ENCODE measurements at regions not wholly inside any gene's neighbourhood (a gene's known extent, or its start where the extent isn't known, plus 50 kb on each side); places are given as distances from the start of the nearest gene placed in this dataset.

DNA sequence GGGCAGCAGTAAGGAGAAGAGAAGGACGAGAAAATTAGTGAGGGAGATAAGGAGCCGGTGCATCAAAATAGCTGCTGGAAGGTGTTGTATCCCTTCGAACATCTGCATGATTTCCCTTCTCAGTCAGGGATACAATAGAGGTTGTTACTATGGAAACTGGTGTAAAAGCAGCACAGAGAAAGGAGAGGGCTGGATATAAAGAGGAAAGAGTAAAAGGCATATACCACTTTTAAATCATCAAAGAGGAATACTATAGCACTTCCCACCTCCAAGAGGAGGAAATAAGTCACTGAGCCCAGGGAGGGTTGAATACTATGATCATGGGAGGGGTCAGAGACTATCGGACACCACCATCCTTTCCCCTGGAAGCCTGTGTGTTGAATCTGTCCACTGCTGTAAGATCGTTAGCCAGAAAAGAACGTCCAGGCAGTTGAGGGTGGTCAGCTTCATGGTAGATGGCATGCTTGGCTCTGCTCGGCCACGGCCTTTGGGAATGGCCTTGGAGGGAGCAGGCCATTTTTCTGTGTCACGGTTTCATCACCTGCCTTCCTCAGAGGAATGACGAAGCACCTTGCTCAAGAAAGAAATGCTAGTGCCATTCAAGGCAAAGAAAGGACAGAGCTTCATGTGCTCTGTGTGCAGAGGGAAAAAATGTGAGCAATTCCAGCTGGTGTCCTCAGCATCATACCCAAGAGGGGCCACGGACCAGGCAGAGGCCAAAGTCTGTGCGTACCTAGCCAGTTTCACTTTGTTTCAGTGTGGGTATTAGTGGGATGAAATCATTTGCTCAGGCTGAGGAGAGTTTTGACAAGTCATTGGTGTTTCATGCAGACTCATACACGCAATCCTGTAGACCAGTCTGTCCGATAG, 64.2 kb downstream of the IRF2BP2 start:
- Mint-ChIP-seq H3K27me3 (ENCODE audit: insufficient read depth, unreplicated experiment) (no peaks in the 10 kb centered on the region), H3K4me1 (ENCODE audit: insufficient read depth, unreplicated experiment) (peaks cover 36% of the 10 kb centered on the region), H3K9me3 (ENCODE audit: unreplicated experiment) (no peaks in the 10 kb centered on the region), H3K27ac (ENCODE audit: low read depth, unreplicated experiment) (peak overlapping the region; percentile 80), H3K4me3 (ENCODE audit: unreplicated experiment) (no peak overlapping the region), H3K36me3 (ENCODE audit: insufficient read depth, unreplicated experiment) (no peaks in the 10 kb centered on the region)
- intact Hi-C loops (cut with micrococcal nuclease): loop anchor here (10.0 kb wide), 1 partner anchor 1361 kb away; no protein-coding TSS in a partner anchor
- ChIA-PET POLR2A (interaction anchor here (0.8 to 19.7 kb wide), 12 partner anchors 11 to 524 kb away, joined by 3 to 467 read pairs (median 17); partner anchors contain the start of gene COA6), CTCF (interaction anchor here (0.6 to 4.8 kb wide), 7 partner anchors 9 to 853 kb away, joined by 3 to 26 read pairs (median 3); no protein-coding TSS in a partner anchor)
- no peak for TF ChIP-seq CTCF (IDR thresholded peaks at IDR 0.05; ENCODE audit: unreplicated experiment)
- no TSS peak for BruUV-seq (replicated peaks)
- DNase-seq (ENCODE audit: unreplicated experiment): no peak

GRCh38 chr1:234544087-234544579, 65.2 kb upstream of the TARBP1 start:
- Mint-ChIP-seq H3K4me3 (ENCODE audit: unreplicated experiment) (no peak overlapping the region), H3K27me3 (ENCODE audit: insufficient read depth, unreplicated experiment) (no peaks in the 10 kb centered on the region), H3K27ac (ENCODE audit: low read depth, unreplicated experiment) (peak overlapping the region; percentile 80), H3K4me1 (ENCODE audit: insufficient read depth, unreplicated experiment) (peaks cover 36% of the 10 kb centered on the region), H3K36me3 (ENCODE audit: insufficient read depth, unreplicated experiment) (no peaks in the 10 kb centered on the region), H3K9me3 (ENCODE audit: unreplicated experiment) (no peaks in the 10 kb centered on the region)
- intact Hi-C loops (cut with micrococcal nuclease): loop anchor here (1.0 to 10.0 kb wide), 2 partner anchors 29 to 1359 kb away; no protein-coding TSS in a partner anchor
- BruUV-seq (replicated peaks): no TSS peak
- CTCF ChIA-PET: interaction anchor here (0.6 to 4.8 kb wide), 16 partner anchors 10 to 1470 kb away, joined by 3 to 26 read pairs (median 4); no protein-coding TSS in a partner anchor
- DNase-seq (ENCODE audit: unreplicated experiment): peak; percentile 96
- POLR2A ChIA-PET: interaction anchor here (0.7 to 19.7 kb wide), 23 partner anchors 9 to 960 kb away, joined by 3 to 467 read pairs (median 4); partner anchors contain the start of gene B3GALNT2
- TF ChIP-seq CTCF (IDR thresholded peaks at IDR 0.05; ENCODE audit: unreplicated experiment): no peak

DNA sequence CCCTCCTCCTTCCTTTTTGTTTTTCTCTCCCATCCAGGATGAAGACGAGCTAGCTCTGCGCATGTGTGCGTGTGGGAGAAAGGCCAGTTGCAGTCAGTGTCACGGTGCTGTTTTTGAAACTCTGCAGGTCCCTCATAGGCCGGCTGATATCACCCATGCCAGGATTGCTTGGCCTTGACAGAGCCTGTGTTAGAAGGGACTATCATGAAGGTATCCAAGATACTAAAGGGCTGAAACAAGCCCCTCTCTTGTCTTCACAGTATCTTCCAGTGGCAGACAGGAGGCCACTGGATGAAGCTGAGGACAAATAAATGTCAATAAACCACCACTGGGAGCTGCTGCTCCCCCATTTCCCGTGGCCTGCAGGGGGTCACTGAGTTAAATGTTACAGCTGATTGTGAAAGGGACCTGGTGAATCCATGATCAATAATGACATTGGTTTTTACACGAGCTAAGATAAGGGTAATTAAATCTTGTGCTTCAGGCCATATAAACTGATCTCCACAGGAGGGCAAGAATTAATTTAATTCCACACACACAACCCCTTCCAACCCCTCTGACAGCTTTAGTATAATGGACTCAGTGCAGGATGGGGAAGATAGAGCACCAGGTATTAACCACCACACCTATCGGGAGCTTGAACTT, 64.6 kb upstream of the TARBP1 start:
- TF ChIP-seq CTCF (IDR thresholded peaks at IDR 0.05; ENCODE audit: unreplicated experiment): no peak
- Mint-ChIP-seq H3K27ac (ENCODE audit: low read depth, unreplicated experiment) (peak overlapping the region; percentile 80), H3K4me1 (ENCODE audit: insufficient read depth, unreplicated experiment) (peaks cover 36% of the 10 kb centered on the region), H3K27me3 (ENCODE audit: insufficient read depth, unreplicated experiment) (no peaks in the 10 kb centered on the region), H3K9me3 (ENCODE audit: unreplicated experiment) (no peaks in the 10 kb centered on the region), H3K4me3 (ENCODE audit: unreplicated experiment) (no peak overlapping the region), H3K36me3 (ENCODE audit: insufficient read depth, unreplicated experiment) (no peaks in the 10 kb centered on the region)
- BruUV-seq (replicated peaks): no TSS peak
- POLR2A ChIA-PET: interaction anchor here (0.6 to 19.7 kb wide), 17 partner anchors 10 to 567 kb away, joined by 3 to 467 read pairs (median 8); no protein-coding TSS in a partner anchor
- CTCF ChIA-PET: interaction anchor here (0.6 to 4.8 kb wide), 12 partner anchors 11 to 1469 kb away, joined by 3 to 26 read pairs (median 4); no protein-coding TSS in a partner anchor
- intact Hi-C loops (cut with micrococcal nuclease): loop anchor here (1.0 to 10.0 kb wide), 2 partner anchors 28 to 1359 kb away; no protein-coding TSS in a partner anchor
- DNase-seq (ENCODE audit: unreplicated experiment): no peak
